Testis (tissue), 2 donors: ENCODE measurements at regions not wholly inside any gene's neighbourhood (a gene's known extent, or its start where the extent isn't known, plus 50 kb on each side); places are given as distances from the start of the nearest gene placed in this dataset.

Experiments
- POLR2A ChIP-seq: fragments of 450-650 bp; IDR thresholded peaks from one replicate; pipeline ENCODE4 v1.6.1; 2017; ENCODE audit warnings: antibody characterized with exemption, mild to moderate bottlenecking, moderate library complexity
- TF ChIP-seq, protein P1 (sequence below), 3 experiments: fragments of 450-650 bp in 2 of 3; fragments of 200-600 bp in 1 of 3; sonication (generic) in 1 of 3; IDR thresholded peaks; one replicate each; pipeline ENCODE4 v1.5.1; 2016 to 2019; ENCODE audit warnings: antibody characterized with exemption in 3 of 3, mild to moderate bottlenecking in 2 of 3, moderate library complexity in 1 of 3

DNA sequence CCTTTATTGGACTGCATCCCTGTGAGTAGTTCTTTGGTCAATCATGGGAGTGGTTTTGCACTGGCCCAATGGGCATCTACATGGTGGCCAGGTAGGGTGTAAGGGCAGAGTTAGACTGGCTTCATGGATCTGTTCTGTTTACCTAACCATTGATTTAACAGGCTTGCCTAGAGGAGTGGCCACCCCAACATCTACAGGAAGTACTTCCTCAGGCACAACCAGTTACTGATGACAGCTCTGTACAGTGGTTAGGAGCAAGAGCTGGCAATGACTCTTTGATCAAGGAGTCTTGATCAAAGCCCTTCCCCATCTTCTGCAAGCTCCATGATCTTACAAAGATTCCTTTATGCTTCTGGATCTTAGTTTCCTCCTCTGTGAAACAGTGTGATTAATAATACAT lies 140.9 kb upstream of the CYP1B1 start:
- TF ChIP-seq POLR2A = no peak
- TF ChIP-seq, protein P1, sequence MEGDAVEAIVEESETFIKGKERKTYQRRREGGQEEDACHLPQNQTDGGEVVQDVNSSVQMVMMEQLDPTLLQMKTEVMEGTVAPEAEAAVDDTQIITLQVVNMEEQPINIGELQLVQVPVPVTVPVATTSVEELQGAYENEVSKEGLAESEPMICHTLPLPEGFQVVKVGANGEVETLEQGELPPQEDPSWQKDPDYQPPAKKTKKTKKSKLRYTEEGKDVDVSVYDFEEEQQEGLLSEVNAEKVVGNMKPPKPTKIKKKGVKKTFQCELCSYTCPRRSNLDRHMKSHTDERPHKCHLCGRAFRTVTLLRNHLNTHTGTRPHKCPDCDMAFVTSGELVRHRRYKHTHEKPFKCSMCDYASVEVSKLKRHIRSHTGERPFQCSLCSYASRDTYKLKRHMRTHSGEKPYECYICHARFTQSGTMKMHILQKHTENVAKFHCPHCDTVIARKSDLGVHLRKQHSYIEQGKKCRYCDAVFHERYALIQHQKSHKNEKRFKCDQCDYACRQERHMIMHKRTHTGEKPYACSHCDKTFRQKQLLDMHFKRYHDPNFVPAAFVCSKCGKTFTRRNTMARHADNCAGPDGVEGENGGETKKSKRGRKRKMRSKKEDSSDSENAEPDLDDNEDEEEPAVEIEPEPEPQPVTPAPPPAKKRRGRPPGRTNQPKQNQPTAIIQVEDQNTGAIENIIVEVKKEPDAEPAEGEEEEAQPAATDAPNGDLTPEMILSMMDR (IDR thresholded peaks at IDR 0.05) = no peak
